GM18498 (cell line): ENCODE measurements at regions not wholly inside any gene's neighbourhood (a gene's known extent, or its start where the extent isn't known, plus 50 kb on each side); places are given as distances from the start of the nearest gene placed in this dataset.

Experiments
- ATAC-seq: cut with Tn5 transposase; IDR thresholded peaks from one replicate; pipeline ENCODE4 v1.9.1; 2021; ENCODE audit warnings: mild to moderate bottlenecking, moderate library complexity; ENCODE audit not compliant: unreplicated experiment

DNA sequence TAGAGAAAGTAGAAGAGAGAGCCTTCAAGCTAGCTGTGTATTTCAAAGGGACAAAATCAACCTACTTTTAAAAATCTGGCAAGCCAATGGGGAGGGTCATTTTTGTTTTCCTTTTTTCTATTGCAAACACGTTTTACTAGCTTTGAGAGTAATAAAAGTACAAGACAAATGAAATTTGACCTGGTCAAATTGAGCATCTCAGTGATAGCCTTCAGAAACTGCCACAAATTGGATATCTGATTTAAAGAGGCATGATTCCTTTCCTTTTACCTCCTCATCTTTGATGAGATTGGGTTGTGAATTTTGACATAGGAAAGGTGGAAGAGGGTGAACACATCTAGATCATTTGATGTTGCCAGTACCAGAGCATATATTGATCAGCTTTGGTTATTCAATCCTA is 53.6 kb upstream of the RBMS3 start:
- ATAC-seq = no peak
